ENCODE measurements at regions not wholly inside any gene's neighbourhood (a gene's known extent, or its start where the extent isn't known, plus 50 kb on each side); places are given as distances from the start of the nearest gene placed in this dataset.
A peak's percentile ranks its signal among the peaks of the same experiment; 100 is the strongest.

DNA sequence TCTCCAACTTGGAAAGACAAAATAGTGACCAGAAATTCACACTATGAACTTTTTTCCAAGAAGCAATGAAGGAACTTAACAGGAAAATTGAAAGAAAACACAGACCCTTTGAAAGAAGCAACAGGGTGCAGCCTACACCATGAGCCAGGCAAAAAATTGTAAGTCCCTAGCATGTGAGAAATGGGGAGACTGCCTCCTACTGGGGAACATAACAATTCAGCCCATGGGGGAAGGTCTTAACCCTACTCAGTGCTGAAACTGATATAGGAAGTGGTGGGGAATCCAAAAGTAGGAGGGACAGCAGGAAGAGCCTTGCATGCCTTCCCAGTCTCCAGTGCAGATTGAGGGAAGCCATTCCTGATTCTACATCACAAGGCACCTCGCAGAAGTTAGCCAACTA is 235.1 kb upstream of the UFL1 start:
- H3K56ac ChIP-seq (replicated peaks; ENCODE audit: insufficient read length, low read depth, low read length) = no peak overlapping the region
- H3K23me2 ChIP-seq (ENCODE audit: low read depth, low read length) = no peaks in the 10 kb centered on the region
- no peaks in the 10 kb centered on the region for H3K79me2 ChIP-seq (ENCODE audit: control insufficient read depth in 1 of 2, insufficient read depth in 2 of 2, low read length in 2 of 2)
- H3K23ac ChIP-seq (ENCODE audit: insufficient read length) = no peak overlapping the region
- no peak overlapping the region for H4K91ac ChIP-seq (replicated peaks; ENCODE audit: insufficient read length, low read length)
- ChIA-PET CTCF (ENCODE audit: partially characterized antibody) (interaction anchor here (0.7 to 1.4 kb wide), 4 partner anchors 10 to 172 kb away, joined by 3 to 5 read pairs (median 4); no protein-coding TSS in a partner anchor), POLR2A (ENCODE audit: partially characterized antibody) (no interaction called here)
- H3K14ac ChIP-seq (ENCODE audit: insufficient read length) = no peak overlapping the region
- H2AFZ ChIP-seq (ENCODE audit: low read length) = no peak overlapping the region
- no peaks in the 10 kb centered on the region for H3K4me1 ChIP-seq (replicated peaks in 1 of 4; ENCODE audit: control insufficient read depth in 3 of 4, insufficient read depth in 4 of 4, low read length in 3 of 4)
- no peak overlapping the region for H3K27ac ChIP-seq (ENCODE audit: low read depth, low read length)
- no peaks in the 10 kb centered on the region for H3K27me3 ChIP-seq (replicated peaks in 1 of 4; ENCODE audit: control insufficient read depth in 3 of 4, extremely low read depth in 1 of 4, insufficient read depth in 3 of 4, low read length in 3 of 4)
- no peaks in the 10 kb centered on the region for H3K9me3 ChIP-seq (ENCODE audit: insufficient read depth in 2 of 2, low read depth in 1 of 2, low read length in 1 of 2)
- no peak overlapping the region for H2BK15ac ChIP-seq (ENCODE audit: low read length)
- H3K18ac ChIP-seq (ENCODE audit: extremely low read depth, low read length) = no peak overlapping the region
- H3K36me3 ChIP-seq (ENCODE audit: control insufficient read depth in 2 of 4, insufficient read depth in 4 of 4, low read length in 3 of 4) = no peaks in the 10 kb centered on the region
- H2AK5ac ChIP-seq (ENCODE audit: low read depth, low read length) = no peak overlapping the region
- DNase-seq (ENCODE audit: low read depth in 1 of 2, low spot score in 2 of 2) (no peak), FAIRE-seq (no peak)
- TF ChIP-seq, protein P1, sequence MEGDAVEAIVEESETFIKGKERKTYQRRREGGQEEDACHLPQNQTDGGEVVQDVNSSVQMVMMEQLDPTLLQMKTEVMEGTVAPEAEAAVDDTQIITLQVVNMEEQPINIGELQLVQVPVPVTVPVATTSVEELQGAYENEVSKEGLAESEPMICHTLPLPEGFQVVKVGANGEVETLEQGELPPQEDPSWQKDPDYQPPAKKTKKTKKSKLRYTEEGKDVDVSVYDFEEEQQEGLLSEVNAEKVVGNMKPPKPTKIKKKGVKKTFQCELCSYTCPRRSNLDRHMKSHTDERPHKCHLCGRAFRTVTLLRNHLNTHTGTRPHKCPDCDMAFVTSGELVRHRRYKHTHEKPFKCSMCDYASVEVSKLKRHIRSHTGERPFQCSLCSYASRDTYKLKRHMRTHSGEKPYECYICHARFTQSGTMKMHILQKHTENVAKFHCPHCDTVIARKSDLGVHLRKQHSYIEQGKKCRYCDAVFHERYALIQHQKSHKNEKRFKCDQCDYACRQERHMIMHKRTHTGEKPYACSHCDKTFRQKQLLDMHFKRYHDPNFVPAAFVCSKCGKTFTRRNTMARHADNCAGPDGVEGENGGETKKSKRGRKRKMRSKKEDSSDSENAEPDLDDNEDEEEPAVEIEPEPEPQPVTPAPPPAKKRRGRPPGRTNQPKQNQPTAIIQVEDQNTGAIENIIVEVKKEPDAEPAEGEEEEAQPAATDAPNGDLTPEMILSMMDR (IDR thresholded peaks at IDR 0.05; ENCODE audit: control extremely low read depth in 1 of 3, insufficient read depth in 1 of 3, low read depth in 1 of 3, low read length in 3 of 3) = peak in 2 of 3 experiments; percentile 30 to 55; a peak in 3 of 4 replicates
- TF ChIP-seq JUN (IDR thresholded peaks at IDR 0.05; ENCODE audit: low read depth, low read length) (no peak), RAD21 (IDR thresholded peaks at IDR 0.05 in 1 of 2, conservative IDR thresholded peaks at IDR 0.05 in 1 of 2; ENCODE audit: low read depth in 2 of 2, low read length in 2 of 2) (peak; percentile 57 to 67)
- H2BK120ac ChIP-seq (replicated peaks; ENCODE audit: low read depth, low read length) = no peak overlapping the region
- H3K4me3 ChIP-seq (ENCODE audit: extremely low read depth in 1 of 4, insufficient read depth in 2 of 4, low read depth in 3 of 4, low read length in 4 of 4) = no peak overlapping the region
- no peak overlapping the region; the same call in 1 of the 2 replicates for H4K8ac ChIP-seq (ENCODE audit: extremely low read depth, insufficient read depth, low read length)
- H3K79me1 ChIP-seq (ENCODE audit: low read depth, low read length) = no peaks in the 10 kb centered on the region
- H2BK20ac ChIP-seq (ENCODE audit: low read length) = no peak overlapping the region
- H3K4ac ChIP-seq (replicated peaks; ENCODE audit: insufficient read length, low read depth, low read length) = no peak overlapping the region
- WGBS, 2 experiments (ENCODE audit: extremely low coverage in 1 of 2, insufficient coverage in 1 of 2, insufficient read length in 1 of 2, insufficient replicate concordance in 2 of 2, low coverage in 1 of 2, low lambda C conversion rate in 2 of 2, missing lambda C conversion rate in 1 of 2) = 91% methylated on average over 1 of the region's 1 CpG; no CpG with 5 or more reads in 1 of the 2 experiments
- no peak overlapping the region for H2BK5ac ChIP-seq (ENCODE audit: low read depth, low read length)
- H3K9ac ChIP-seq (replicated peaks in 1 of 4; ENCODE audit: extremely low read depth in 1 of 4, low read depth in 3 of 4, low read length in 3 of 4) = no peak overlapping the region
- no peak overlapping the region for H4K5ac ChIP-seq (ENCODE audit: insufficient read length, low read depth, low read length)
- H2BK12ac ChIP-seq (ENCODE audit: low read depth, low read length) = no peak overlapping the region
- H3K4me2 ChIP-seq (ENCODE audit: insufficient read depth in 1 of 2, low read depth in 2 of 2, low read length in 2 of 2) = no peak overlapping the region
- no peaks in the 10 kb centered on the region for H4K20me1 ChIP-seq (replicated peaks in 1 of 2; ENCODE audit: control insufficient read depth in 1 of 2, insufficient read depth in 2 of 2, low read length in 2 of 2)
